ENCODE measurements at regions not wholly inside any gene's neighbourhood (a gene's known extent, or its start where the extent isn't known, plus 50 kb on each side); places are given as distances from the start of the nearest gene placed in this dataset.
A peak's percentile ranks its signal among the peaks of the same experiment; 100 is the strongest.
"Not testable (repeated sequence)": the region's sequence is repeated elsewhere in the genome, so short reads cannot be mapped to it uniquely, and the experiment has no call there.

GRCh38 chr4:77308843-77309242, 151.8 kb downstream of the CCNG2 start:
- peak; percentile 35 for DNase-seq

GRCh38 chr4:77309496-77309895, 152.5 kb downstream of the CCNG2 start:
- no peak for DNase-seq

GRCh38 chr4:77310931-77311330, 153.9 kb downstream of the CCNG2 start:
- no peak for DNase-seq

GRCh38 chr4:77314697-77315096, 157.7 kb downstream of the CCNG2 start:
- DNase-seq = no peak

GRCh38 chr4:77327151-77327550, 170.1 kb downstream of the CCNG2 start:
- DNase-seq = no peak

- DNase-seq = no peak
Measured at GRCh38 chr4:77332696-77333270, 175.8 kb downstream of the CCNG2 start.

GRCh38 chr4:77336411-77337142, 179.6 kb downstream of the CCNG2 start:
- no peak for DNase-seq

- DNase-seq = no peak
Measured at GRCh38 chr4:77342170-77342810, 185.3 kb downstream of the CCNG2 start.

GRCh38 chr4:77344001-77344400, 187.0 kb downstream of the CCNG2 start:
- no peak for DNase-seq

GRCh38 chr4:77344784-77345183, 187.8 kb downstream of the CCNG2 start:
- DNase-seq = no peak

- DNase-seq = no peak
Measured at GRCh38 chr4:77347351-77347966, 190.5 kb downstream of the CCNG2 start.

- no peak for DNase-seq
Measured at GRCh38 chr4:77348815-77349214, 191.8 kb downstream of the CCNG2 start.

- DNase-seq = no peak
Measured at GRCh38 chr4:77349364-77349763, 192.4 kb downstream of the CCNG2 start.

- no peak for DNase-seq
Measured at GRCh38 chr4:77349796-77350195, 192.8 kb downstream of the CCNG2 start.

GRCh38 chr4:77352192-77352591, 195.2 kb downstream of the CCNG2 start:
- no peak for DNase-seq

- DNase-seq = not testable (repeated sequence)
Measured at GRCh38 chr4:77353724-77354315, 196.8 kb downstream of the CCNG2 start.

GRCh38 chr4:77354550-77354949, 197.5 kb downstream of the CCNG2 start:
- DNase-seq = no peak

- DNase-seq = no peak
Measured at GRCh38 chr4:77355731-77356130, 198.7 kb downstream of the CCNG2 start.

GRCh38 chr4:77358315-77358928, 201.4 kb downstream of the CCNG2 start:
- peak; percentile 64 for DNase-seq

GRCh38 chr4:77360451-77360850, 203.4 kb downstream of the CCNG2 start:
- no peak for DNase-seq

GRCh38 chr4:77366876-77367275, 209.9 kb downstream of the CCNG2 start:
- not testable (repeated sequence) for DNase-seq

GRCh38 chr4:77367638-77368037, 210.6 kb downstream of the CCNG2 start:
- DNase-seq = no peak

- DNase-seq = no peak
Measured at GRCh38 chr4:77372375-77372774, 215.4 kb downstream of the CCNG2 start.

All from dermis blood vessel endothelial cell (primary cell).